EH (cell line): ENCODE measurements at regions not wholly inside any gene's neighbourhood (a gene's known extent, or its start where the extent isn't known, plus 50 kb on each side); places are given as distances from the start of the nearest gene placed in this dataset.

ENCODE experiments used
- DNase-seq: peaks from one replicate; pipeline ENCODE4 v3.0.0-alpha.2; 2015; ENCODE audit warnings: low read depth

GRCh38 chr1:164948101-164948500 lies 389.1 kb downstream of the PBX1 start:
- DNase-seq: no peak

- no peak for DNase-seq
Observed at GRCh38 chr1:164937291-164937690, 378.3 kb downstream of the PBX1 start.

- DNase-seq: no peak
Observed at GRCh38 chr1:164932580-164932979, 373.6 kb downstream of the PBX1 start.

DNA sequence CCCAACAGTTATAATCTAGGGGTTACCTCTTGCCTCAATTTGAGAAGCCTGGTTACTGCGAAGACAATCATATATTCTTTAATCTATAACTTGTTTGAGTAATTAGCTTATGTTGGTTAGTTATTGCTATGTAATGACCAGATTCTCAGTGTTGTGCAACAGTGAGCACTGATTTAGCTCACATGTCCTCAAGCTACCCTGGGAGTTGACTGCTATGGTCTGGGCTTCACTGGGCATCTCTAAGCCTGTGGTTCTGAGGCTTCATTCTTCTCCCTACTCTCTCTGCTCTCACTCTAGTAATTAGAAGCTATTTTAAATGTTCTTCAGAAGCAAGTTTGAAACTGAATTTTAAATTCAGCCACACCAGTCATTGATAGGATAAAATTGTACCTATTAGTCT lies 371.8 kb downstream of the PBX1 start:
- no peak for DNase-seq

GRCh38 chr1:164930241-164930640 lies 371.3 kb downstream of the PBX1 start:
- DNase-seq: no peak

GRCh38 chr1:164928232-164928812 lies 369.3 kb downstream of the PBX1 start:
- no peak for DNase-seq

DNA sequence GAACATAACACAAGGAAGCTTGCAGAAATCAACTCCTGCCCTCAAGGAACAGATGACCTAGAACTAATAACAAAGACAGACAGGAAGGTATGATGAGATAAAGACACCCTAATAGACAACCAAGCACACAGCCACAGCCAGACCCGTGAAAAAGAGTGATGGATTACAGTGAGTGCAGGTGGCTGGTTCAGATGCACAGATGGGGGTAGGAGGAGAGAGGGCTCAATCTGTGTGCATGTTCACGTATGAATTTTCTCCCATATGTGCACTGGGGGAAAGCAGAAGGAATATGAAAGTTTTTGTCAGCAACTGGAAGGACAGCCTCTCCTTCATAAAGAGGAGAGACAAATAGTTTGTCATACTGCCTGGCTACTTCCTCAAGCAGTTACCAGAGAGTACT lies 367.1 kb downstream of the PBX1 start:
- DNase-seq: no peak

- no peak for DNase-seq
Observed at GRCh38 chr1:164922585-164922984, 363.6 kb downstream of the PBX1 start.

DNA sequence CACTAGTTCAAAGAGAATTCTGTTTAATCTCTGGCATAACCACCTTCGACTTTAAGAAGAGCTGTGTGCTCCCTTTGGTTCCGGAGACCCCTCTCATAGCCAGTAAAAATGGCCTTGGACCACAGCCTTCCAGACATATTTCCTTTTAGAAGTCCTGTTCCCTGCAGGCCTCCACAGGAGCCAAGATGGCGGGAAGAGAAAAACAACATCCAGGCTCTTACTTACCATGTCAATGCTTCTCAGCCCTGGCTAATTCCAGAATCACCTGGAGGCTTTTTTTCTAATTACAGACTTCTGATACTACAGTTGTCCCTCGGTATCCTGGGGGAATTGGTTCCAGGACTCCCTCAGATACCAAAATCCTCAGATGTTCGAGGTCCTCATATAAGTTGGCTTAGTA lies 362.5 kb downstream of the PBX1 start:
- no peak for DNase-seq

DNA sequence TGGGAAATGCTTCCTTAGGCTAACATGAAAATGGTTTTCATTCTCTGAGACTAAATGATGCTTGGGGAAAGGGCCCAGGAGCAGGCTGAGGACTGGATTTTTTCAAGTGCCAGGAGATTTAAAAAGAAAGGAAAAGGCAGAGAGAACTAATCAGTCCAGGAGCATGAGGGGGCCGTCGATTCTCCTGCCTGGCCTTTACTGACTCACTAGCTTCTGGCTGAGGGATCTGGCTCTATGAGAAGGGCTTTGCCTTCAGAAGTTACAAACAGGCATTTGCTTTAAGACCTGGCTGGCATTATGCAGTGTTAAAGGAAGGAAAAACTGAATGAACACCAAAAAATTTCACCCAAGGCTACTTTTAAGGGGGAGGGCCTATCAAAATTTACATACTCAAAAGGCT lies 359.2 kb downstream of the PBX1 start:
- no peak for DNase-seq

GRCh38 chr1:164914208-164914607 lies 355.2 kb downstream of the PBX1 start:
- DNase-seq: peak; percentile 35

DNA sequence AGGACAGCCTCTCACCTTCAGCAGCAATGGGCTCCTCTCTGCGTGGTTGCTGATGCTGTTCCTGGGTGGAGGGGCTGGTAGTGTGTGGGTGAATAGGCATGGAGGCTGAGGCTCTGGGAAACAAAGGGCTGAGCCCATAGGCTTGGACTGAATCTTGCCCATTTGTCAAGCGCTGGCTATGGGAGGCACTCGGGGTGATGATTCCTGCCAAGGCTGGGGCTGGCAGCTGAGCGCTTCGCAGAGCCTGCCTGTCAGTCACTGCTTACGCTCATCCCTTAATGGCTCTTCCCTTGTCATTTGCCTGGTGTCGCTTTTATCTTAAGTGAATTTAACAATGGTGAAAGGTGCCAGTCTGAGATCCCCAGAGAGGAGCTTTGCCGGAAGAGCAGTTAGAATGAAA lies 353.3 kb downstream of the PBX1 start:
- no peak for DNase-seq

DNA sequence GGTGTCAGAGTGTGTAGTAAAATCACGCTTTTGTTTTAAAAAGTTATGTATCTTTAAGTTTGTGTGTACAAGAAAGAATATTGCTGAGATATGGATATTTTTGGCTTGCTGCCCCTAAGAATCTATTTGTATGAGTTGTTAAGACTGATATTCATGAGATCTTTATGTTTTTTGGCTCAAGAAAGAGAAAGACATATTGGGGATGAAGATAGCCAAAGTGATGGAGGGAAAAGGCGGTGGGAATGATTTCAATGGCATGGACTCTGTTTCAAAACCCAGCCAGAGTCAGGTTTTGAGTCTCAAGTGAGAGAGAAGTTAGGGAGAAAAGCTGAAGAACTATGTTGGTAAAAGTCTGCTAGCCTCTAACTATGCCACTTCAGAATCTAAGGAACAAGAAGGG lies 351.7 kb downstream of the PBX1 start:
- DNase-seq: no peak

- DNase-seq: no peak
Observed at GRCh38 chr1:164907666-164908065, 348.7 kb downstream of the PBX1 start.

DNA sequence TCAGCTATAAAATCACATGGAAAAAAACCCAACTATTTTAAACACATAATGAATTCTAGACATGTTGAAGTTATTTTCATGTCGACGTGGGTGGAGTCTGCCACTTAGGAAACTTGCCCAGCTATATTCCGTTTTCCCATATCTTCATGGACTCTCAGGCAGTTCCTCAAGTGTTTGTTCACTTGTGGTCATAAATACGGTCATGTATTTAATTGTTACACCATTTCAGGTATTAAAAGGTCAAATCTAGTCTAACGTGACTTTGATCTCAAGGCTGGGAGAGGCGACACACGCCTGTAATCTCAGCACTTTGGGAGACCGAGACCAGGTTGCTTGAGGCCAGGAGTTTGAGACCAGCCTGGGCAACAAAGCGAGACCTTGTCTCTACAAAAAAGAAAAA lies 346.9 kb downstream of the PBX1 start:
- DNase-seq: no peak

- DNase-seq: no peak
Observed at GRCh38 chr1:164902491-164902890, 343.5 kb downstream of the PBX1 start.
